ENCODE measurements at regions not wholly inside any gene's neighbourhood (a gene's known extent, or its start where the extent isn't known, plus 50 kb on each side); places are given as distances from the start of the nearest gene placed in this dataset.

DNA sequence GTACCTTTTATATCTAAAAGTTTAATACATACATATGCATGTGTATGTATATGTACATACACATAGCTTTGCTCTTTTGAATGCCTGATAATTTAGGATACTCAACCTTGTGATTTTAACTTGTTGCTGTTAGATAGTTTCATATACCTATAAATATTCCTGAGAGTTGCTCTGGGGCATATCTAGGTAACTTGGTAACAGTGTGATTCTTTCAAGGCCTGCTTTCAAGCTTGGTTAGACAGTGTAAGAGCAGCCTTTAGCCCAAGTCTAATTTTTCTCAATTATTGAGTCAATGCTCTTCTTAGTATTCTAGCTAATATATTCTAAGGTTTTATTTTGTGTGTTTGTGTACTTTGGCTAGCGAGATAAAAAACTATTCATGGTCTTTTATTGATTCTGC is 762.1 kb upstream of the MIR17HG start:
- TF ChIP-seq POLR2A (IDR thresholded peaks at IDR 0.05; ENCODE audit: low read depth, low read length) (no peak), POLR2AphosphoS5 (IDR thresholded peaks at IDR 0.05; ENCODE audit: low read depth, low read length) (no peak)

All from GM12892 (cell line).